ENCODE measurements at regions not wholly inside any gene's neighbourhood (a gene's known extent, or its start where the extent isn't known, plus 50 kb on each side); places are given as distances from the start of the nearest gene placed in this dataset.

DNA sequence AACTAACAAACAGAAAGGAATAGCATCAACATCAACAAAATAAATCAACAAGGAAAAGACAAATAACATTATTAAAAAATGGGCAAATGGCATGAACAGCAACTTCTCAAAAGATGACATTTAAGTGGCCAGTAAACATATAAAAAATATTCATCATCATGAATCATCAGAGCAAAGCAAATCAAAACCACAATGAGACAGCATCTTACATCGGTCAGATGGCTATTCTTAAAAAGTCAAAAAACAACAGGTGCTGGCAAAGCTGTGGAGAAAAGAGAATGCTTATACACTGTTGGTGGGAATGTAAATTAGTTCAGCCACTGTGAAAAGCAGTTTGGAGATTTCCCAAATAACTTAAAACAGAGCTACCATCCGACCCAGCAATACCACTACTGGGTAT lies 327.1 kb downstream of the CMPK2 start:
- no peaks in the 10 kb centered on the region for H3K4me1 Mint-ChIP-seq
- Histone ChIP-seq H3K4me1 (ENCODE audit: control insufficient read depth in 1 of 2, extremely low read depth in 1 of 2, insufficient read depth in 2 of 2, low read length in 2 of 2) (no peaks in the 10 kb centered on the region), H3K27me3 (replicated peaks in 1 of 2; ENCODE audit: control insufficient read depth in 2 of 2, extremely low read depth in 1 of 2, insufficient read depth in 2 of 2, low read length in 1 of 2) (peaks cover 0 to 8% of the 10 kb centered on the region in 2 experiments), H3K36me3 (ENCODE audit: control insufficient read depth in 2 of 2, extremely low read depth in 1 of 2, insufficient read depth in 1 of 2, low read length in 1 of 2) (no peaks in the 10 kb centered on the region), H3K27ac (ENCODE audit: low read length) (no peak overlapping the region), H3K4me3 (ENCODE audit: control insufficient read depth in 1 of 2, extremely low read depth in 1 of 2, low read length in 1 of 2) (no peak overlapping the region), H3K9me3 (no peaks in the 10 kb centered on the region)
- H3K27me3 Mint-ChIP-seq: peaks cover 7 to 16% of the 10 kb centered on the region in 2 donors
- no peak overlapping the region for H3K27ac Mint-ChIP-seq
- no peaks in the 10 kb centered on the region for H3K36me3 Mint-ChIP-seq
- POLR2A ChIA-PET: no interaction called here
- no CpG with 5 or more reads among the region's 2 CpGs for WGBS (ENCODE audit: insufficient coverage)
- no peaks in the 10 kb centered on the region for H3K9me3 Mint-ChIP-seq
- DNase-seq (no peak), ATAC-seq (replicated peaks in 1 of 4) (no peak)
- CTCF ChIA-PET: no interaction called here
- H3K4me3 Mint-ChIP-seq: no peak overlapping the region

DNA sequence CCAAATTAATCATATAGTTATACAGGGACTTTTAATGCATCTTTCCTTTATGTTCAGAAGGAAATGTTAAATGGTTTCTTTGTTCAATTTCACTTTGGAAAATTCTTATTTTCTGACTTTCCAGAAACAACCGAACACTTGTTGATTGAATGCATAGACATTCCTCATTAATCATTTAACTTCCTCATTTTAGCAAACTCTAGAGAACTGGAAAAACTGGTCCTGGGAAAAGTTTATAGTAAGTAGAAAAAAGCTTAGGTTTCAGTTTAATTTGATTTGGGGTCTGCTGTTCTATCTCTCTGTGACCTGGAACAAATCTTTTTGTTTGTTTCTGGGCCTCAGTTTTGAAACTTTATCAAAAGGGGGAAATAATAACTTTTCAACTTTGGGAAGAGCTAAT lies 320.4 kb downstream of the CMPK2 start:
- Mint-ChIP-seq H3K27ac (no peak overlapping the region), H3K9me3 (peaks cover 2 to 7% (median 4%) of the 10 kb centered on the region in 3 donors), H3K27me3 (no peaks in the 10 kb centered on the region), H3K4me3 (no peak overlapping the region), H3K4me1 (no peaks in the 10 kb centered on the region), H3K36me3 (no peaks in the 10 kb centered on the region)
- ChIA-PET CTCF (no interaction called here), POLR2A (no interaction called here)
- Histone ChIP-seq H3K4me1 (ENCODE audit: control insufficient read depth in 1 of 2, extremely low read depth in 1 of 2, insufficient read depth in 2 of 2, low read length in 2 of 2) (no peaks in the 10 kb centered on the region), H3K36me3 (ENCODE audit: control insufficient read depth in 2 of 2, extremely low read depth in 1 of 2, insufficient read depth in 1 of 2, low read length in 1 of 2) (no peaks in the 10 kb centered on the region), H3K4me3 (ENCODE audit: control insufficient read depth in 1 of 2, extremely low read depth in 1 of 2, low read length in 1 of 2) (no peak overlapping the region), H3K9me3 (no peaks in the 10 kb centered on the region), H3K27me3 (replicated peaks in 1 of 2; ENCODE audit: control insufficient read depth in 2 of 2, extremely low read depth in 1 of 2, insufficient read depth in 2 of 2, low read length in 1 of 2) (no peaks in the 10 kb centered on the region), H3K27ac (ENCODE audit: low read length) (no peak overlapping the region)
- ATAC-seq (replicated peaks in 1 of 4) (no peak), DNase-seq (no peak)
- no CpG with 5 or more reads among the region's 1 CpG for WGBS (ENCODE audit: insufficient coverage)

DNA sequence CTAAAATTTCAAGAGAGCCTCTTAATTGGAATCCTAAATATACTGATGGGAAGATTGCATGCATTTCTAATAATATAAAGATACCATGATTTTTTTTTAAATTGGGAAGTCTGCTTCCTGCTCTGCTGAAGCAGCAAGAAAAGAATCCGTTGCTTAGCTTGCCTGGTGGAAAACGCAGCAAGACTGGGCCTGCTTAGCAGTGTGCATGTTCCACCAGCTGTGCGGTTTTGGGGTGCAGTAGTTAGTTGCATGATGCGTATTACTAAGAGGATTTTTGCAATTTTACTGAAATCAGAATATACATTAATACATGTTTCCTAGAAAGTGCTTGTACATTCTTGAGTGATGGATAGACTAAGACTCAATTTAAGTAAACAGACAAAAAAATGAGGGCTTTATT lies 319.9 kb downstream of the CMPK2 start:
- no peaks in the 10 kb centered on the region for H3K9me3 ChIP-seq
- H3K27ac Mint-ChIP-seq: no peak overlapping the region

GRCh38 chr2:6554466-6554865 lies 311.2 kb downstream of the CMPK2 start:
- no peaks in the 10 kb centered on the region for H3K27me3 ChIP-seq (replicated peaks in 1 of 2; ENCODE audit: control insufficient read depth in 2 of 2, extremely low read depth in 1 of 2, insufficient read depth in 2 of 2, low read length in 1 of 2)
- no peaks in the 10 kb centered on the region for H3K4me1 Mint-ChIP-seq
- H3K36me3 ChIP-seq (ENCODE audit: control insufficient read depth in 2 of 2, extremely low read depth in 1 of 2, insufficient read depth in 1 of 2, low read length in 1 of 2): no peaks in the 10 kb centered on the region
- H3K9me3 Mint-ChIP-seq: peaks cover 0 to 8% (median 0%) of the 10 kb centered on the region in 3 donors
- H3K27ac ChIP-seq (ENCODE audit: low read length): no peak overlapping the region
- no peaks in the 10 kb centered on the region for H3K4me1 ChIP-seq (ENCODE audit: control insufficient read depth in 1 of 2, extremely low read depth in 1 of 2, insufficient read depth in 2 of 2, low read length in 2 of 2)
- ATAC-seq (replicated peaks in 1 of 4) (no peak), DNase-seq (no peak)
- no peak overlapping the region for H3K27ac Mint-ChIP-seq
- no peaks in the 10 kb centered on the region for H3K9me3 ChIP-seq
- 67% methylated on average over 1 of the region's 7 CpGs for WGBS (ENCODE audit: insufficient coverage)
- CTCF ChIA-PET: no interaction called here
- POLR2A ChIA-PET: no interaction called here
- H3K4me3 Mint-ChIP-seq: no peak overlapping the region
- H3K4me3 ChIP-seq (ENCODE audit: control insufficient read depth in 1 of 2, extremely low read depth in 1 of 2, low read length in 1 of 2): no peak overlapping the region
- no peaks in the 10 kb centered on the region for H3K36me3 Mint-ChIP-seq
- peaks cover 1 to 9% of the 10 kb centered on the region in 2 donors for H3K27me3 Mint-ChIP-seq

More for the DNA sequence above, 319.9 kb downstream of the CMPK2 start:
- WGBS (ENCODE audit: insufficient coverage): 60% methylated on average over 1 of the region's 4 CpGs
- CTCF ChIA-PET: no interaction called here
- POLR2A ChIA-PET: no interaction called here
- peaks cover 2 to 11% (median 4%) of the 10 kb centered on the region in 3 donors for H3K9me3 Mint-ChIP-seq
- no peaks in the 10 kb centered on the region for H3K27me3 ChIP-seq (replicated peaks in 1 of 2; ENCODE audit: control insufficient read depth in 2 of 2, extremely low read depth in 1 of 2, insufficient read depth in 2 of 2, low read length in 1 of 2)
- ATAC-seq (replicated peaks in 1 of 4) (no peak), DNase-seq (no peak)
- no peak overlapping the region for H3K27ac ChIP-seq (ENCODE audit: low read length)
- H3K4me1 Mint-ChIP-seq: no peaks in the 10 kb centered on the region
- no peak overlapping the region for H3K4me3 ChIP-seq (ENCODE audit: control insufficient read depth in 1 of 2, extremely low read depth in 1 of 2, low read length in 1 of 2)
- no peaks in the 10 kb centered on the region for H3K36me3 Mint-ChIP-seq
- no peak overlapping the region for H3K4me3 Mint-ChIP-seq
- H3K4me1 ChIP-seq (ENCODE audit: control insufficient read depth in 1 of 2, extremely low read depth in 1 of 2, insufficient read depth in 2 of 2, low read length in 2 of 2): no peaks in the 10 kb centered on the region
- H3K27me3 Mint-ChIP-seq: peaks cover 0 to 2% of the 10 kb centered on the region in 2 donors
- H3K36me3 ChIP-seq (ENCODE audit: control insufficient read depth in 2 of 2, extremely low read depth in 1 of 2, insufficient read depth in 1 of 2, low read length in 1 of 2): no peaks in the 10 kb centered on the region

DNA sequence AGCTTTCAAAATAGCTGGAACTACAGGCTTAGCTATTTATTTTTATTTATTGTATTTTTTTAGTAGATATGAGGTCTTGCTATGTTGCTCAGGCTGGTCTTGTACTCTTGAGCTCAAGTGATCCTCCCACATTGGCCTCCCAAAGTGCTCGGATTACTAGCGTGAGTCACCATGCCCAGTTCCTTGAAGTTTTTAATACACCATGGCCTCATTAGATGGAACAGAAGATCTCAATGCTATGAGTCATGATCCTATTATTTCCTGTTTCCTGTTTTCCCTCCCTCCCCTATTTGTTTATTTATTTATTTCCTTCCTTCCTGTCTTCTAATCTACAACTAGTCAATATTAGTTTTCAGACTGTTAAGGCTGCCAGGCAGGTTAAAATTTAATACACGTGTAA lies 309.0 kb downstream of the CMPK2 start:
- CTCF ChIA-PET: no interaction called here
- POLR2A ChIA-PET: no interaction called here
- no peak for ATAC-seq (replicated peaks in 1 of 4)

DNA sequence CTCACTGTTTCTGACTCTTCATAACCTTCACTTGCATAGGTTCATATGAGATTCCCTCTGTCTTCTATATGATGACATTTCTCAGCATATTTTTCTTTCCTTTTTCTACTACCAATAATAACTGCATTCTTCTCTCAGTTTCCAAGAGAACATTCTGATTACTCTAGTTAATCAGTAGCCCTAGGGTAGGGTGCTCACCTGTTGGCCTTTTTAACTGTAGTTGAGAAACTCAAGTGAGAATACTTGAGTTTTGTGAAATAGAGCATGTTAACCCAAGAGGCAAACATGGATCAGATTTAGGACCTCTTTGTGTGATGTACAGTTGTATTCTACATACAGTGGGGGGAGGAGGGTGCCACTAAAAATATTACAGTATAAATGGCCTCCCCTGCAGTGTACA lies 308.0 kb downstream of the CMPK2 start:
- Histone ChIP-seq H3K27ac (ENCODE audit: low read length) (no peak overlapping the region), H3K36me3 (ENCODE audit: control insufficient read depth in 2 of 2, extremely low read depth in 1 of 2, insufficient read depth in 1 of 2, low read length in 1 of 2) (no peaks in the 10 kb centered on the region), H3K4me1 (ENCODE audit: control insufficient read depth in 1 of 2, extremely low read depth in 1 of 2, insufficient read depth in 2 of 2, low read length in 2 of 2) (no peaks in the 10 kb centered on the region), H3K9me3 (no peaks in the 10 kb centered on the region), H3K4me3 (ENCODE audit: control insufficient read depth in 1 of 2, extremely low read depth in 1 of 2, low read length in 1 of 2) (no peak overlapping the region), H3K27me3 (replicated peaks in 1 of 2; ENCODE audit: control insufficient read depth in 2 of 2, extremely low read depth in 1 of 2, insufficient read depth in 2 of 2, low read length in 1 of 2) (no peaks in the 10 kb centered on the region)
- no peak overlapping the region for H3K27ac Mint-ChIP-seq
- H3K4me1 Mint-ChIP-seq: no peaks in the 10 kb centered on the region
- POLR2A ChIA-PET: no interaction called here
- peaks cover 0 to 8% of the 10 kb centered on the region in 2 donors for H3K27me3 Mint-ChIP-seq
- H3K9me3 Mint-ChIP-seq: no peaks in the 10 kb centered on the region
- ATAC-seq (replicated peaks in 1 of 4): no peak
- CTCF ChIA-PET: no interaction called here
- no peaks in the 10 kb centered on the region for H3K36me3 Mint-ChIP-seq
- H3K4me3 Mint-ChIP-seq: no peak overlapping the region
- DNase-seq: no peak

More for the DNA sequence above, 309.0 kb downstream of the CMPK2 start:
- Histone ChIP-seq H3K27ac (ENCODE audit: low read length) (no peak overlapping the region), H3K27me3 (replicated peaks in 1 of 2; ENCODE audit: control insufficient read depth in 2 of 2, extremely low read depth in 1 of 2, insufficient read depth in 2 of 2, low read length in 1 of 2) (no peaks in the 10 kb centered on the region), H3K4me3 (ENCODE audit: control insufficient read depth in 1 of 2, extremely low read depth in 1 of 2, low read length in 1 of 2) (no peak overlapping the region), H3K9me3 (no peaks in the 10 kb centered on the region), H3K36me3 (ENCODE audit: control insufficient read depth in 2 of 2, extremely low read depth in 1 of 2, insufficient read depth in 1 of 2, low read length in 1 of 2) (no peaks in the 10 kb centered on the region), H3K4me1 (ENCODE audit: control insufficient read depth in 1 of 2, extremely low read depth in 1 of 2, insufficient read depth in 2 of 2, low read length in 2 of 2) (no peaks in the 10 kb centered on the region)
- H3K4me3 Mint-ChIP-seq: no peak overlapping the region
- no peaks in the 10 kb centered on the region for H3K4me1 Mint-ChIP-seq
- 20% methylated on average over 1 of the region's 3 CpGs for WGBS (ENCODE audit: insufficient coverage)
- DNase-seq: no peak
- no peaks in the 10 kb centered on the region for H3K36me3 Mint-ChIP-seq
- H3K9me3 Mint-ChIP-seq: no peaks in the 10 kb centered on the region
- no peak overlapping the region for H3K27ac Mint-ChIP-seq
- peaks cover 1 to 8% of the 10 kb centered on the region in 2 donors for H3K27me3 Mint-ChIP-seq

DNA sequence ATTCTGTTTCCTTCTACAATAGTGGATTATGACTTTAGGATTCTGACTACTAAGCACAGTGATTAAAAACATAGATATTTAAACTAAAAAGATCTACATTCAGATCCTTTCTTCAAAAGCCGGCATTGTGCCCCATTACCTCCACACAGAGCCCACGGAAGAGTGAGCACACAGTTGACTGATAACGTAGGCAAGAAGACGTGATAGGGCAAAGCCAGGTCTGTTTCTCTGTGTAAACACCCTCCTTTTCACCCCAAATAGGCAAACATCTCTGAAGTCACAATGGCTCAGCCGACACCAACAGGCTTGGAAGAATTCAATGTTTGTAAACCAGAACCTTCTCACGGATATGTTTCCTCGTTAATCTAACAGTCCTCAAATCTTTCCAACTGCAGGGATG lies 302.9 kb downstream of the CMPK2 start:
- Mint-ChIP-seq H3K27ac (no peak overlapping the region), H3K4me3 (no peak overlapping the region), H3K9me3 (no peaks in the 10 kb centered on the region), H3K36me3 (no peaks in the 10 kb centered on the region), H3K4me1 (no peaks in the 10 kb centered on the region), H3K27me3 (peaks cover 0 to 16% of the 10 kb centered on the region in 2 donors)
- 70% methylated on average over 3 of the region's 7 CpGs for WGBS (ENCODE audit: insufficient coverage)
- no peaks in the 10 kb centered on the region for H3K4me1 ChIP-seq (ENCODE audit: control insufficient read depth in 1 of 2, extremely low read depth in 1 of 2, insufficient read depth in 2 of 2, low read length in 2 of 2)
- POLR2A ChIA-PET: no interaction called here
- no peaks in the 10 kb centered on the region for H3K27me3 ChIP-seq (replicated peaks in 1 of 2; ENCODE audit: control insufficient read depth in 2 of 2, extremely low read depth in 1 of 2, insufficient read depth in 2 of 2, low read length in 1 of 2)
- H3K4me3 ChIP-seq (ENCODE audit: control insufficient read depth in 1 of 2, extremely low read depth in 1 of 2, low read length in 1 of 2): no peak overlapping the region
- H3K9me3 ChIP-seq: no peaks in the 10 kb centered on the region
- no peak overlapping the region for H3K27ac ChIP-seq (ENCODE audit: low read length)
- ATAC-seq (replicated peaks in 1 of 4) (no peak), DNase-seq (no peak)
- CTCF ChIA-PET: no interaction called here
- H3K36me3 ChIP-seq (ENCODE audit: control insufficient read depth in 2 of 2, extremely low read depth in 1 of 2, insufficient read depth in 1 of 2, low read length in 1 of 2): no peaks in the 10 kb centered on the region
